Adipose tissue (tissue), 3 donors: ENCODE measurements at regions not wholly inside any gene's neighbourhood (a gene's known extent, or its start where the extent isn't known, plus 50 kb on each side); places are given as distances from the start of the nearest gene placed in this dataset.

Experiments used
- H3K27ac ChIP-seq: one replicate; pipeline ENCODE4 v1.5.1; 2013; ENCODE audit warnings: low read depth, low read length
- WGBS, 3 donors: extraction: QIAGEN DNeasy Blood & Tissue Kit; methylation state at CpG; one replicate each; pipeline ENCODE4 v1.1.7; 2013; 5-methylcytosine and 5-hydroxymethylcytosine counted together
- donor health status: healthy with polysubstance abuse.
- donor health status: Bipolar disorder and iron deficiency.
- donor health status: healthy.

DNA sequence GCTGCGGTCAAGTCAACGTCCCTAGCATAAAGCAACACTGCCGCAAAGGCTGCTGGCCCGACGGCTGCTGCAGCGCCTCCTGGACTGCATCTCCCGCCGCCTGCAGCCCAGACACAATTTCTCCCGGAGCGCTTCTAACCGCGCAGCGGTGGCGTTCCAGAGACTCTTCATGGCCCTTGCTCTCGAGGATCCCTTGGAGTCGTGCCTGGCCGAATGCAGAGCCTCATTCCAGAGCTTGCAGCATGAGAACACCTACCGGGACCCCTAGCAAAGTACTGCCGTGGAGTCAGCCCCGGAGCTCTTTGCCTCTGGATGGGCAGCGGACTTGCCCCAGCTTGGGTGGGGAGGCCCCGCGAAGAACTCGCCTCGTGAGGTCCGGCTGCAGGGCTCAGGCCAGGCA lies 79.7 kb upstream of the ZNF32 start:
- H3K27ac ChIP-seq, result no peak overlapping the region
- WGBS, 3 donors, result 68 to 78% (median 71%) methylated on average over 26 of the region's 26 CpGs

DNA sequence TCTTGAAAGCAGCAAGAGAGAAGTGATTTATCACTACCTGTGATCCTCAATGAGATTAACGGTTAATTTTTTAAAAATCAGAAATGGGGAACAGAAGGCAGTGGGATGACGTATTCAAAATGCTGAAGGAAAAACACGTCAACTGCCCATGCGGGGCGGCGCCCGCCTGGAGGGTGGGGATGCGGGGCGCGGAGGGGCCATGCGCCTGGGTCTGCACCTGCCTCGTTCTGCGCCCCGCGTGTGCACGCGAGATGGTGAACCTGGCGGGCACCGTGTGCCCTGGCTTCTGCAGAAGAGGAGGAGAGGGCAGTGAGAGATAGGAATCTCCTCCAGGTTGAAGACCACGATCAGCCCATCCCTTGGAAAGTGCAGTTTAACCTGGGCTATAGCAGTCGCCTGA lies 79.3 kb upstream of the ZNF32 start:
- no peak overlapping the region for H3K27ac ChIP-seq
- 80 to 88% (median 86%) methylated on average over 21 of the region's 21 CpGs for WGBS, 3 donors

GRCh38 chr10:43715334-43715733 lies 66.7 kb upstream of the ZNF32 start:
- H3K27ac ChIP-seq, result no peak overlapping the region

GRCh38 chr10:43712821-43713584 lies 64.3 kb upstream of the ZNF32 start:
- H3K27ac ChIP-seq, result no peak overlapping the region
- 82 to 88% (median 86%) methylated on average over 10 of the region's 10 CpGs for WGBS, 3 donors

More at GRCh38 chr10:43715334-43715733, 66.7 kb upstream of the ZNF32 start:
- WGBS, 3 donors, result 50 to 97% (median 82%) methylated on average over 3 of the region's 3 CpGs

GRCh38 chr10:43710772-43711471 lies 62.2 kb upstream of the ZNF32 start:
- no peak overlapping the region for H3K27ac ChIP-seq
- WGBS, 3 donors, result 90 to 95% (median 93%) methylated on average over 7 of the region's 7 CpGs

GRCh38 chr10:43708262-43708661 lies 59.6 kb upstream of the ZNF32 start:
- no peak overlapping the region for H3K27ac ChIP-seq
- WGBS, 3 donors, result 44 to 45% (median 44%) methylated on average over 3 of the region's 3 CpGs

- WGBS, 3 donors, result 46 to 60% (median 58%) methylated on average over 11 of the region's 11 CpGs
- no peak overlapping the region for H3K27ac ChIP-seq
Measured at GRCh38 chr10:43707770-43708169, 59.1 kb upstream of the ZNF32 start.

GRCh38 chr10:43706166-43706565 lies 57.5 kb upstream of the ZNF32 start:
- no peak overlapping the region for H3K27ac ChIP-seq
- WGBS, 3 donors, result 88 to 92% (median 90%) methylated on average over 6 of the region's 6 CpGs

GRCh38 chr10:43703286-43703685 lies 54.6 kb upstream of the ZNF32 start:
- H3K27ac ChIP-seq, result no peak overlapping the region
- WGBS, 3 donors, result 86 to 91% (median 87%) methylated on average over 13 of the region's 13 CpGs

DNA sequence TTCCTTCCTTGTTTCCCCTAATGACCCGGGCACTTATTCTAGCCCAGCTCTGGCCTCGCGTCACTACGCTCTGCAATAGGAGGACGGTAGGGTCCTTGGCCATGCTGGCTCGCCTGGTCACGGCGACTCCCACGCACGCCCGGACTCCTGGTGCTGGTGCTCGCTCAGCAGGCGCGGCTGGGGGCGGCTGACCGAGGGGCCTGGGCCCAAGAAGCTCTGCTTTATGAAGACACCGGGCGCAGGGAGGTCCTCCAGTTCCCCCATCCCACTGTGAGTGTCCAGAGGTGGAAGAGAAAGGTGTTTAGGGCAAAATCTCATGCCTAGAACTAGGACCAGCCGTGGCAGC lies 54.2 kb upstream of the ZNF32 start:
- no peak overlapping the region for H3K27ac ChIP-seq
- WGBS, 3 donors, result 92 to 96% (median 93%) methylated on average over 19 of the region's 19 CpGs

DNA sequence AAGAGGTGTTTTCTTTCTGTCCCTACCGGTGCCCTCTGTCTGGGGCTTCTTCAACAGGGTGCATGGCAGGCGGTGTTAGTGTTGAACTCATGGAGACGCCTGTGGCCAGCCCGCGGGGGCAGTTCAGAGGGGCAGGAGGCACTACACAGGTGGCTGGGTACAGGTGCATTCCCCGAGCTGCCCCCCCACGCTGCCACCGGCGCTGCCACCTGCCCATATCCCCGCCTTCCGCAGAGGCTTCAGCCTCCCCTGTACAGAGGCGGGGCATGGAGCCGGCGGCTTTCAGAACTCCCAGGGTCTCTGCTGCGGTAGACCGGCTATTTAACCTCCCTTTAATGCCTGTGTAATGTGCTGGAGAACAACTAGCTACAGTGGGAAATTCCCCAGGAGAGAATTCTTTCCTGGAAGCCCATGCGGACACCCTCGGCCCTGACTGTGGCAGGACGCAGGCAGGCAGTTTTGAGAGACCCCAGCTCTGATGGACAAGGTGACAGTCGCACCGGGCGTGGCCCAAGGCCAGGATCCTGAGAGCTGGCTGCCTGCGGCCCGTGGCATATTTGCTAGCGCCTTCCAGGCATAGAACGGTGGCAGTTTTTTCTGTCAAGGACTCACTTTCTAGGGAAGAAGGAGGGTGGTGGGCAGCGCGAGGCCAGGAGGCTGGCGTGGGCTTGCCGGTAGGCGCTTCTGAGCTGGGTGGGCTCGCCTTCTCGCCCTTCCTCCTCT lies 53.7 kb upstream of the ZNF32 start:
- H3K27ac ChIP-seq, result no peak overlapping the region
- WGBS, 3 donors, result 69 to 94% (median 91%) methylated on average over 30 to 33 of the region's 33 CpGs

GRCh38 chr10:43701295-43701694 lies 52.6 kb upstream of the ZNF32 start:
- WGBS, 3 donors, result 93 to 97% (median 96%) methylated on average over 7 of the region's 7 CpGs
- H3K27ac ChIP-seq, result no peak overlapping the region

DNA sequence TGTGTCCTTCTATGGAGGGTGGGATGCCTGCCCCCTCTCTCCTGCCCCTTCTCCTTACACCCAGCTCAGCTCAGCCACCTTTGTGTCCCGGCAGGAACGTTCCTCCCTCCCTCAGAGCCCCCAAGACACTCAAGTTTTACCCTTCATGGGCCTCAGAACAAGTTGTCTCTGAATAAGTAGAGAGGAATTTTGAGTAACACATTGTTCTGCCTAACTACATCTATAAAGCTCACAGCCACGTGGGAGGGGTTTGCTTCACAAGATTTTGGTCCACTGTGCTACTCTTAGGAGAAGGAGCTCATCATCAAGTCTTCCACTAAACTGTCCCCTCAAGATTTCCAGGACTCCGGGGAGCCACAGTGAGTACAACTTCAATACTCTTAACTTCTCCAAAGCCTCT lies 51.6 kb upstream of the ZNF32 start:
- WGBS, 3 donors, result 76 to 94% (median 80%) methylated on average over 4 of the region's 4 CpGs
- no peak overlapping the region for H3K27ac ChIP-seq

- 84 to 88% (median 85%) methylated on average over 2 of the region's 2 CpGs for WGBS, 3 donors
- no peak overlapping the region for H3K27ac ChIP-seq
Measured at GRCh38 chr10:43699516-43699915, 50.8 kb upstream of the ZNF32 start.
